Panc1 (cell line): ENCODE measurements at regions not wholly inside any gene's neighbourhood (a gene's known extent, or its start where the extent isn't known, plus 50 kb on each side); places are given as distances from the start of the nearest gene placed in this dataset.

Experiments used
- ATAC-seq: fragments of 200-7000 bp; cut with Tn5 transposase; 2 replicates; pipeline ENCODE4 v1.9.1; 2020; ENCODE audit warnings: mild to moderate bottlenecking, moderate library complexity
- BruUV-seq: library from RNA; stranded (reverse); fragments of 400-500 nt; replicated peaks from 2 replicates; lab custom pipeline; 2021; lab: Mats Ljungman, UMichigan
- CTCF ChIA-PET: fragments of 300-600 bp; sonication (Branson Sonifier 250); formaldehyde crosslinking; loops from one replicate; lab custom pipeline; 2022; ENCODE audit warnings: antibody characterized with exemption; lab: Charles Lee
- POLR2A ChIA-PET: fragments of 300-600 bp; sonication (Branson Sonifier 250); formaldehyde crosslinking; loops from one replicate; lab custom pipeline; 2022; ENCODE audit warnings: antibody characterized with exemption; lab: Charles Lee
- DNase-seq: peaks from one replicate; pipeline ENCODE4 v3.0.0-alpha.2; 2010; ENCODE audit warnings: low read depth, low spot score
- H3K27ac ChIP-seq: 2 replicates; pipeline ENCODE4 v1.5.1; 2011; ENCODE audit warnings: mild to moderate bottlenecking, low read length, inconsistent platforms
- H3K27me3 ChIP-seq: fragments of 200-500 bp; sonication (Bioruptor generic); 2 replicates; pipeline ENCODE4 v1.6.0; 2014; ENCODE audit warnings: low read length, inconsistent platforms; ENCODE audit not compliant: control insufficient read depth, insufficient read depth
- H3K36me3 ChIP-seq: fragments of 200-500 bp; sonication (Bioruptor generic); 2 replicates; pipeline ENCODE4 v1.5.1; 2014; ENCODE audit warnings: inconsistent platforms, mild to moderate bottlenecking, low read length, moderate library complexity; ENCODE audit not compliant: control insufficient read depth, insufficient read depth
- H3K4me1 ChIP-seq: 2 replicates; pipeline ENCODE4 v1.5.1; 2011; ENCODE audit warnings: inconsistent platforms, mild to moderate bottlenecking, low read length, moderate library complexity; ENCODE audit not compliant: control insufficient read depth, insufficient read depth
- H3K4me3 ChIP-seq, 2 experiments: 2 replicates each; pipeline ENCODE4 v1.5.1; 2011 to 2012; ENCODE audit warnings: low read depth in 2 of 2, low read length in 2 of 2, mild to moderate bottlenecking in 2 of 2, inconsistent platforms in 1 of 2, moderate library complexity in 1 of 2
- H3K9me3 ChIP-seq: fragments of 200-500 bp; sonication (Bioruptor generic); 2 replicates; pipeline ENCODE4 v1.5.1; 2014; ENCODE audit warnings: low read depth, mild to moderate bottlenecking, inconsistent platforms, low read length, moderate library complexity; ENCODE audit not compliant: control insufficient read depth, insufficient read depth
- POLR2AphosphoS5 ChIP-seq: IDR thresholded peaks from 2 replicates; pipeline ENCODE4 v1.6.1; 2012; ENCODE audit warnings: mild to moderate bottlenecking, low read depth, low read length, moderate library complexity
- SIN3A ChIP-seq: IDR thresholded peaks from 2 replicates; pipeline ENCODE4 v1.6.1; 2012; ENCODE audit warnings: low read depth, mild to moderate bottlenecking, low read length, moderate library complexity, borderline replicate concordance; ENCODE audit not compliant: insufficient read depth
- TCF7L2 ChIP-seq: IDR thresholded peaks from 2 replicates; pipeline ENCODE4 v1.6.1; 2011; ENCODE audit warnings: mild to moderate bottlenecking, low read depth, low read length, inconsistent platforms
- in situ Hi-C: cut with HindIII; loops from 2 replicates; pipeline ENCODE4 v1.10.0; 2016; ENCODE audit warnings: low sequenced_read_pairs, low pct_unique_long_range_greater_than_20kb
- intact Hi-C: fragments of 100-400 bp; cut with micrococcal nuclease; formaldehyde crosslinking; loops from one replicate; pipeline ENCODE4 v1.10.0; 2022; ENCODE audit not compliant: unreplicated experiment
- TF ChIP-seq, protein P1 (sequence below), 2 experiments: IDR thresholded peaks; 2 replicates each; pipeline ENCODE4 v1.6.1; 2011 to 2012; ENCODE audit warnings: low read depth in 2 of 2, control low read depth in 1 of 2, low read length in 1 of 2, mild to moderate bottlenecking in 1 of 2, moderate library complexity in 1 of 2; ENCODE audit not compliant: insufficient read depth in 1 of 2
- TF ChIP-seq, protein P2 (sequence below): fragments of 450-650 bp; IDR thresholded peaks from 2 replicates; pipeline ENCODE4 v1.5.1; 2017; ENCODE audit warnings: mild to moderate bottlenecking

DNA sequence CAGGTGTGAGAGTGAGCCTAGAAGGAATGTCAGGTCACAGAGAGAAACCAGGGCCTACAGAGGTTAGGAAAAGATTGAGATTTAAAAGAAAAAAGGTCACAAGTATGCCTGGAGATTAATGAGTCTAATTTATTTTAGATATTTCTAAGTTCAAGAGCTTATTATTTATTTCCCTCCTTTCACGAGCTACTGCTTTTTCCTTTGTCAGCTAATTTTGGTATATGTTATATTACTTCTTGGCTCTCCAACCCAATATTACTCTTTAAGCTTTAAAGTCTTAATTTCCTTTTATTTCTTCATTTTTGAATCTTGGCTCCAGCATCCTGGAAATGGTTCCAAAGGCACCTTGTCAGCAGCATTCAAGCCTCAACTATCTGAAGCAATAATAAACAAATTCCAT, 109.5 kb upstream of the MIS18BP1 start:
- ChIA-PET POLR2A (no interaction called here), CTCF (no interaction called here)
- Histone ChIP-seq H3K4me3 (no peak overlapping the region), H3K36me3 (no peaks in the 10 kb centered on the region), H3K4me1 (no peaks in the 10 kb centered on the region), H3K9me3 (no peaks in the 10 kb centered on the region), H3K27ac (no peak overlapping the region), H3K27me3 (no peaks in the 10 kb centered on the region)
- no TSS peak for BruUV-seq
- TF ChIP-seq, protein P1, sequence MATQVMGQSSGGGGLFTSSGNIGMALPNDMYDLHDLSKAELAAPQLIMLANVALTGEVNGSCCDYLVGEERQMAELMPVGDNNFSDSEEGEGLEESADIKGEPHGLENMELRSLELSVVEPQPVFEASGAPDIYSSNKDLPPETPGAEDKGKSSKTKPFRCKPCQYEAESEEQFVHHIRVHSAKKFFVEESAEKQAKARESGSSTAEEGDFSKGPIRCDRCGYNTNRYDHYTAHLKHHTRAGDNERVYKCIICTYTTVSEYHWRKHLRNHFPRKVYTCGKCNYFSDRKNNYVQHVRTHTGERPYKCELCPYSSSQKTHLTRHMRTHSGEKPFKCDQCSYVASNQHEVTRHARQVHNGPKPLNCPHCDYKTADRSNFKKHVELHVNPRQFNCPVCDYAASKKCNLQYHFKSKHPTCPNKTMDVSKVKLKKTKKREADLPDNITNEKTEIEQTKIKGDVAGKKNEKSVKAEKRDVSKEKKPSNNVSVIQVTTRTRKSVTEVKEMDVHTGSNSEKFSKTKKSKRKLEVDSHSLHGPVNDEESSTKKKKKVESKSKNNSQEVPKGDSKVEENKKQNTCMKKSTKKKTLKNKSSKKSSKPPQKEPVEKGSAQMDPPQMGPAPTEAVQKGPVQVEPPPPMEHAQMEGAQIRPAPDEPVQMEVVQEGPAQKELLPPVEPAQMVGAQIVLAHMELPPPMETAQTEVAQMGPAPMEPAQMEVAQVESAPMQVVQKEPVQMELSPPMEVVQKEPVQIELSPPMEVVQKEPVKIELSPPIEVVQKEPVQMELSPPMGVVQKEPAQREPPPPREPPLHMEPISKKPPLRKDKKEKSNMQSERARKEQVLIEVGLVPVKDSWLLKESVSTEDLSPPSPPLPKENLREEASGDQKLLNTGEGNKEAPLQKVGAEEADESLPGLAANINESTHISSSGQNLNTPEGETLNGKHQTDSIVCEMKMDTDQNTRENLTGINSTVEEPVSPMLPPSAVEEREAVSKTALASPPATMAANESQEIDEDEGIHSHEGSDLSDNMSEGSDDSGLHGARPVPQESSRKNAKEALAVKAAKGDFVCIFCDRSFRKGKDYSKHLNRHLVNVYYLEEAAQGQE (IDR thresholded peaks at IDR 0.05; ENCODE audit: insufficient read depth in 1 of 2, low read depth in 2 of 2, low read length in 1 of 2), result no peak
- TF ChIP-seq, protein P2, sequence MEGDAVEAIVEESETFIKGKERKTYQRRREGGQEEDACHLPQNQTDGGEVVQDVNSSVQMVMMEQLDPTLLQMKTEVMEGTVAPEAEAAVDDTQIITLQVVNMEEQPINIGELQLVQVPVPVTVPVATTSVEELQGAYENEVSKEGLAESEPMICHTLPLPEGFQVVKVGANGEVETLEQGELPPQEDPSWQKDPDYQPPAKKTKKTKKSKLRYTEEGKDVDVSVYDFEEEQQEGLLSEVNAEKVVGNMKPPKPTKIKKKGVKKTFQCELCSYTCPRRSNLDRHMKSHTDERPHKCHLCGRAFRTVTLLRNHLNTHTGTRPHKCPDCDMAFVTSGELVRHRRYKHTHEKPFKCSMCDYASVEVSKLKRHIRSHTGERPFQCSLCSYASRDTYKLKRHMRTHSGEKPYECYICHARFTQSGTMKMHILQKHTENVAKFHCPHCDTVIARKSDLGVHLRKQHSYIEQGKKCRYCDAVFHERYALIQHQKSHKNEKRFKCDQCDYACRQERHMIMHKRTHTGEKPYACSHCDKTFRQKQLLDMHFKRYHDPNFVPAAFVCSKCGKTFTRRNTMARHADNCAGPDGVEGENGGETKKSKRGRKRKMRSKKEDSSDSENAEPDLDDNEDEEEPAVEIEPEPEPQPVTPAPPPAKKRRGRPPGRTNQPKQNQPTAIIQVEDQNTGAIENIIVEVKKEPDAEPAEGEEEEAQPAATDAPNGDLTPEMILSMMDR, result no peak
- TF ChIP-seq TCF7L2, result no peak
- no peak for TF ChIP-seq POLR2AphosphoS5
- TF ChIP-seq SIN3A, result no peak
- ATAC-seq, result no peak
- in situ Hi-C loops, result no loop called here
- intact Hi-C loops, result no loop called here
- DNase-seq, result no peak

DNA sequence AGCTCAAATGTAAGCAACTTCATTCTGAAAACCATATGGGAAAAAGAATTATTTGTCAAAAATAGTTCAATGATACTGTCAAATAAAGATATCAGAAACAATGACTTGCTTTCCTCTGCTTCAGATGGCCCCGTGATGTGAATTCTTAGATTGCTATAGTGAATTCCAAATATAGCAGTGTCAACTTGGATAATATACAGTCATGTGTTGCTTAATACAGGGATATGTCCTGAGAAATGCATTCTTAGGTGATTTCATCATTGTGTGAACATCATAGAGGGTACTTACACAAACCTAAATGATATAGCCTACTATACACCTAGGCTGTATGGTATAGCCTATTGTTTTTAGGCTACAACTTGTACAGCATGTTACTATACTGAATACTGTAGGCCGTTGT, 108.7 kb upstream of the MIS18BP1 start:
- Histone ChIP-seq H3K4me1 (no peaks in the 10 kb centered on the region), H3K9me3 (no peaks in the 10 kb centered on the region), H3K27ac (no peak overlapping the region), H3K27me3 (no peaks in the 10 kb centered on the region), H3K4me3 (no peak overlapping the region), H3K36me3 (no peaks in the 10 kb centered on the region)
- intact Hi-C loops, result no loop called here
- TF ChIP-seq TCF7L2 (no peak), POLR2AphosphoS5 (no peak), SIN3A (no peak)
- TF ChIP-seq, protein P2, result no peak
- TF ChIP-seq, protein P1 (IDR thresholded peaks at IDR 0.05; ENCODE audit: insufficient read depth in 1 of 2, low read depth in 2 of 2, low read length in 1 of 2), result no peak
- in situ Hi-C loops, result no loop called here
- no peak for ATAC-seq
- ChIA-PET CTCF (no interaction called here), POLR2A (no interaction called here)
- BruUV-seq, result no TSS peak
- DNase-seq, result no peak
